ENCODE measurements at regions not wholly inside any gene's neighbourhood (a gene's known extent, or its start where the extent isn't known, plus 50 kb on each side); places are given as distances from the start of the nearest gene placed in this dataset.

GRCh38 chr13:84358601-84359000 is 476.3 kb upstream of the SLITRK1 start:
- no peak overlapping the region for H3K4me3 ChIP-seq (ENCODE audit: low read length)

GRCh38 chr13:84352946-84353345 is 470.7 kb upstream of the SLITRK1 start:
- no peak overlapping the region for H3K4me3 ChIP-seq (ENCODE audit: low read length)
- DNase-seq (ENCODE audit: low read depth, low spot score), result no peak

More at GRCh38 chr13:84358601-84359000, 476.3 kb upstream of the SLITRK1 start:
- no peak for DNase-seq (ENCODE audit: low read depth, low spot score)

GRCh38 chr13:84339456-84339855 is 457.2 kb upstream of the SLITRK1 start:
- no peak for DNase-seq (ENCODE audit: low read depth, low spot score)
- no peak overlapping the region for H3K4me3 ChIP-seq (ENCODE audit: low read length)

GRCh38 chr13:84332346-84332745 is 450.1 kb upstream of the SLITRK1 start:
- DNase-seq (ENCODE audit: low read depth, low spot score), result no peak
- H3K4me3 ChIP-seq (ENCODE audit: low read length), result no peak overlapping the region

GRCh38 chr13:84315527-84315926 is 433.3 kb upstream of the SLITRK1 start:
- DNase-seq (ENCODE audit: low read depth, low spot score), result no peak
- H3K4me3 ChIP-seq (ENCODE audit: low read length), result no peak overlapping the region

- DNase-seq (ENCODE audit: low read depth, low spot score), result no peak
- no peak overlapping the region for H3K4me3 ChIP-seq (ENCODE audit: low read length)
These were observed 420.8 kb upstream of the SLITRK1 start for GRCh38 chr13:84303035-84303434.

GRCh38 chr13:84297251-84297650 is 415.0 kb upstream of the SLITRK1 start:
- H3K4me3 ChIP-seq (ENCODE audit: low read length), result no peak overlapping the region
- no peak for DNase-seq (ENCODE audit: low read depth, low spot score)

GRCh38 chr13:84296401-84296800 is 414.1 kb upstream of the SLITRK1 start:
- DNase-seq (ENCODE audit: low read depth, low spot score), result no peak

GRCh38 chr13:84294576-84294975 is 412.3 kb upstream of the SLITRK1 start:
- H3K4me3 ChIP-seq (ENCODE audit: low read length), result no peak overlapping the region
- no peak for DNase-seq (ENCODE audit: low read depth, low spot score)

More at GRCh38 chr13:84296401-84296800, 414.1 kb upstream of the SLITRK1 start:
- no peak overlapping the region for H3K4me3 ChIP-seq (ENCODE audit: low read length)

GRCh38 chr13:84290386-84290785 is 408.1 kb upstream of the SLITRK1 start:
- no peak overlapping the region for H3K4me3 ChIP-seq (ENCODE audit: low read length)
- DNase-seq (ENCODE audit: low read depth, low spot score), result no peak

- no peak overlapping the region for H3K4me3 ChIP-seq (ENCODE audit: low read length)
- no peak for DNase-seq (ENCODE audit: low read depth, low spot score)
These were observed 396.9 kb upstream of the SLITRK1 start for GRCh38 chr13:84279166-84279565.

- no peak overlapping the region for H3K4me3 ChIP-seq (ENCODE audit: low read length)
- DNase-seq (ENCODE audit: low read depth, low spot score), result no peak
These were observed 390.7 kb upstream of the SLITRK1 start for GRCh38 chr13:84272877-84273562.

- H3K4me3 ChIP-seq (ENCODE audit: low read length), result no peak overlapping the region
- DNase-seq (ENCODE audit: low read depth, low spot score), result no peak
These were observed 383.0 kb upstream of the SLITRK1 start for GRCh38 chr13:84265257-84265764.

GRCh38 chr13:84263354-84264069 is 381.2 kb upstream of the SLITRK1 start:
- no peak overlapping the region for H3K4me3 ChIP-seq (ENCODE audit: low read length)
- no peak for DNase-seq (ENCODE audit: low read depth, low spot score)

GRCh38 chr13:84255226-84255797 is 373.0 kb upstream of the SLITRK1 start:
- DNase-seq (ENCODE audit: low read depth, low spot score), result no peak
- no peak overlapping the region for H3K4me3 ChIP-seq (ENCODE audit: low read length)

GRCh38 chr13:84249463-84249862 is 367.2 kb upstream of the SLITRK1 start:
- H3K4me3 ChIP-seq (ENCODE audit: low read length), result no peak overlapping the region
- DNase-seq (ENCODE audit: low read depth, low spot score), result no peak

- H3K4me3 ChIP-seq (ENCODE audit: low read length), result no peak overlapping the region
- DNase-seq (ENCODE audit: low read depth, low spot score), result no peak
These were observed 361.1 kb upstream of the SLITRK1 start for GRCh38 chr13:84243340-84243739.

- DNase-seq (ENCODE audit: low read depth, low spot score), result no peak
- H3K4me3 ChIP-seq (ENCODE audit: low read length), result no peak overlapping the region
These were observed 356.8 kb upstream of the SLITRK1 start for GRCh38 chr13:84239032-84239431.

- no peak overlapping the region for H3K4me3 ChIP-seq (ENCODE audit: low read length)
- DNase-seq (ENCODE audit: low read depth, low spot score), result no peak
These were observed 356.1 kb upstream of the SLITRK1 start for GRCh38 chr13:84238381-84238780.

- DNase-seq (ENCODE audit: low read depth, low spot score), result no peak
- no peak overlapping the region for H3K4me3 ChIP-seq (ENCODE audit: low read length)
These were observed 354.9 kb upstream of the SLITRK1 start for GRCh38 chr13:84237143-84237542.

Measured in Jurkat, Clone E6-1 (cell line).